Calu3 (cell line): ENCODE measurements at regions not wholly inside any gene's neighbourhood (a gene's known extent, or its start where the extent isn't known, plus 50 kb on each side); places are given as distances from the start of the nearest gene placed in this dataset.

ENCODE experiments used
- BruUV-seq: library from RNA; stranded (reverse); fragments of 400-500 nt; replicated peaks from 2 replicates; lab custom pipeline; 2021; lab: Mats Ljungman, UMichigan
- CTCF ChIA-PET: fragments of 300-600 bp; sonication (Branson Sonifier 250); formaldehyde crosslinking; loops from one replicate; lab custom pipeline; 2022; ENCODE audit warnings: antibody characterized with exemption; lab: Charles Lee
- DNase-seq: peaks from one replicate; pipeline ENCODE4 v3.0.0; 2022
- H3K27ac Mint-ChIP-seq: one replicate; pipeline ENCODE4 v1.8.0; 2022; ENCODE audit warnings: mixed read lengths; ENCODE audit not compliant: unreplicated experiment
- H3K27me3 Mint-ChIP-seq: one replicate; pipeline ENCODE4 v1.8.0; 2022; ENCODE audit warnings: mixed read lengths; ENCODE audit not compliant: unreplicated experiment
- H3K36me3 Mint-ChIP-seq: one replicate; pipeline ENCODE4 v1.8.0; 2022; ENCODE audit warnings: mild to moderate bottlenecking, moderate library complexity, mixed read lengths; ENCODE audit not compliant: insufficient read depth, unreplicated experiment
- H3K4me1 Mint-ChIP-seq: one replicate; pipeline ENCODE4 v1.8.0; 2022; ENCODE audit warnings: mild to moderate bottlenecking, low read depth, mixed read lengths; ENCODE audit not compliant: unreplicated experiment
- H3K4me3 Mint-ChIP-seq: one replicate; pipeline ENCODE4 v1.8.0; 2022; ENCODE audit warnings: mild to moderate bottlenecking, low read depth, moderate library complexity, mixed read lengths; ENCODE audit not compliant: unreplicated experiment
- H3K9me3 Mint-ChIP-seq: one replicate; pipeline ENCODE4 v1.8.0; 2022; ENCODE audit warnings: low read depth, mixed read lengths; ENCODE audit not compliant: unreplicated experiment
- intact Hi-C: fragments of 100-400 bp; cut with micrococcal nuclease; formaldehyde crosslinking; loops from one replicate; pipeline ENCODE4 v1.10.0; 2022; ENCODE audit not compliant: unreplicated experiment
- TF ChIP-seq, protein P1 (sequence below): fragments of 200-600 bp; IDR thresholded peaks from one replicate; pipeline ENCODE4 v1.8.0; 2022; ENCODE audit warnings: antibody characterized with exemption; ENCODE audit not compliant: unreplicated experiment

- intact Hi-C loops, result loop anchor here (5.0 kb wide), 1 partner anchor 201 kb away; no protein-coding TSS in a partner anchor
- H3K4me3 Mint-ChIP-seq, result no peak overlapping the region
- DNase-seq, result peak; percentile 4
- TF ChIP-seq, protein P1, sequence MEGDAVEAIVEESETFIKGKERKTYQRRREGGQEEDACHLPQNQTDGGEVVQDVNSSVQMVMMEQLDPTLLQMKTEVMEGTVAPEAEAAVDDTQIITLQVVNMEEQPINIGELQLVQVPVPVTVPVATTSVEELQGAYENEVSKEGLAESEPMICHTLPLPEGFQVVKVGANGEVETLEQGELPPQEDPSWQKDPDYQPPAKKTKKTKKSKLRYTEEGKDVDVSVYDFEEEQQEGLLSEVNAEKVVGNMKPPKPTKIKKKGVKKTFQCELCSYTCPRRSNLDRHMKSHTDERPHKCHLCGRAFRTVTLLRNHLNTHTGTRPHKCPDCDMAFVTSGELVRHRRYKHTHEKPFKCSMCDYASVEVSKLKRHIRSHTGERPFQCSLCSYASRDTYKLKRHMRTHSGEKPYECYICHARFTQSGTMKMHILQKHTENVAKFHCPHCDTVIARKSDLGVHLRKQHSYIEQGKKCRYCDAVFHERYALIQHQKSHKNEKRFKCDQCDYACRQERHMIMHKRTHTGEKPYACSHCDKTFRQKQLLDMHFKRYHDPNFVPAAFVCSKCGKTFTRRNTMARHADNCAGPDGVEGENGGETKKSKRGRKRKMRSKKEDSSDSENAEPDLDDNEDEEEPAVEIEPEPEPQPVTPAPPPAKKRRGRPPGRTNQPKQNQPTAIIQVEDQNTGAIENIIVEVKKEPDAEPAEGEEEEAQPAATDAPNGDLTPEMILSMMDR, result no peak
- BruUV-seq, result no TSS peak
- CTCF ChIA-PET, result interaction anchor here (0.6 kb wide), 1 partner anchor 425 kb away, joined by 6 read pairs; no protein-coding TSS in a partner anchor
- H3K27me3 Mint-ChIP-seq, result no peaks in the 10 kb centered on the region
- peaks cover 5% of the 10 kb centered on the region for H3K9me3 Mint-ChIP-seq
- no peaks in the 10 kb centered on the region for H3K36me3 Mint-ChIP-seq
- H3K4me1 Mint-ChIP-seq, result no peaks in the 10 kb centered on the region
- H3K27ac Mint-ChIP-seq, result no peak overlapping the region
Measured at GRCh38 chr1:196143602-196144342, 464.5 kb downstream of the KCNT2 start.

- no peaks in the 10 kb centered on the region for H3K36me3 Mint-ChIP-seq
- H3K27me3 Mint-ChIP-seq, result no peaks in the 10 kb centered on the region
- H3K9me3 Mint-ChIP-seq, result peaks cover 5% of the 10 kb centered on the region
- CTCF ChIA-PET, result no interaction called here
- H3K27ac Mint-ChIP-seq, result no peak overlapping the region
- TF ChIP-seq, protein P1, result no peak
- BruUV-seq, result no TSS peak
- DNase-seq, result no peak
- no peaks in the 10 kb centered on the region for H3K4me1 Mint-ChIP-seq
- no peak overlapping the region for H3K4me3 Mint-ChIP-seq
- intact Hi-C loops, result loop anchor here (5.0 kb wide), 1 partner anchor 200 kb away; no protein-coding TSS in a partner anchor
Measured at GRCh38 chr1:196142111-196142640, 466.1 kb downstream of the KCNT2 start.

GRCh38 chr1:196136396-196136795 lies 471.8 kb downstream of the KCNT2 start:
- intact Hi-C loops, result no loop called here
- Mint-ChIP-seq H3K9me3 (peaks cover 5% of the 10 kb centered on the region), H3K4me1 (no peaks in the 10 kb centered on the region), H3K27ac (no peak overlapping the region), H3K4me3 (no peak overlapping the region), H3K27me3 (no peaks in the 10 kb centered on the region), H3K36me3 (no peaks in the 10 kb centered on the region)
- no TSS peak for BruUV-seq
- DNase-seq, result no peak
- TF ChIP-seq, protein P1, result no peak
- CTCF ChIA-PET, result no interaction called here

GRCh38 chr1:196131691-196132090 lies 476.5 kb downstream of the KCNT2 start:
- Mint-ChIP-seq H3K4me3 (no peak overlapping the region), H3K27ac (no peak overlapping the region), H3K27me3 (no peaks in the 10 kb centered on the region), H3K4me1 (no peaks in the 10 kb centered on the region), H3K9me3 (no peaks in the 10 kb centered on the region), H3K36me3 (no peaks in the 10 kb centered on the region)
- CTCF ChIA-PET, result no interaction called here
- TF ChIP-seq, protein P1, result no peak
- no TSS peak for BruUV-seq
- intact Hi-C loops, result no loop called here
- no peak for DNase-seq
